KMS-11 (cell line): ENCODE measurements at regions not wholly inside any gene's neighbourhood (a gene's known extent, or its start where the extent isn't known, plus 50 kb on each side); places are given as distances from the start of the nearest gene placed in this dataset.
"Not testable (repeated sequence)": the region's sequence is repeated elsewhere in the genome, so short reads cannot be mapped to it uniquely, and the experiment has no call there.

Experiments used
- H2AFZ ChIP-seq: fragments of 200-600 bp; sonication (generic); 2 replicates; pipeline ENCODE4 v1.6.1; 2016; ENCODE audit warnings: antibody characterized with exemption, mixed run types, low read depth
- H3K27ac ChIP-seq: fragments of 200-600 bp; sonication (generic); 2 replicates; pipeline ENCODE4 v1.6.1; 2016; ENCODE audit warnings: mild to moderate bottlenecking, mixed run types
- H3K27me3 ChIP-seq: fragments of 200-600 bp; sonication (generic); 2 replicates; pipeline ENCODE4 v1.6.1; 2017; ENCODE audit warnings: mild to moderate bottlenecking, low read depth, mixed run types, moderate library complexity; ENCODE audit not compliant: insufficient read depth
- H3K36me3 ChIP-seq: fragments of 200-600 bp; sonication (generic); 2 replicates; pipeline ENCODE4 v1.6.1; 2017; ENCODE audit warnings: mild to moderate bottlenecking, mixed run types; ENCODE audit not compliant: insufficient read depth
- H3K4me1 ChIP-seq: fragments of 200-600 bp; sonication (generic); 2 replicates; pipeline ENCODE4 v1.6.1; 2016; ENCODE audit warnings: mild to moderate bottlenecking, low read depth, mixed run types; ENCODE audit not compliant: poor library complexity, severe bottlenecking
- H3K4me2 ChIP-seq: fragments of 200-600 bp; sonication (generic); 2 replicates; pipeline ENCODE4 v1.7.0; 2016; ENCODE audit warnings: mild to moderate bottlenecking, mixed run types
- H3K4me3 ChIP-seq: fragments of 200-600 bp; sonication (generic); IDR thresholded peaks from 2 replicates; pipeline ENCODE4 v1.6.1; 2017; ENCODE audit warnings: low read depth, low read length, mixed read lengths; ENCODE audit not compliant: insufficient read depth
- H3K79me2 ChIP-seq: fragments of 200-600 bp; sonication (generic); 2 replicates; pipeline ENCODE4 v1.6.1; 2016; ENCODE audit warnings: low read depth, mixed run types; ENCODE audit not compliant: insufficient read depth
- H3K9ac ChIP-seq: fragments of 200-600 bp; sonication (generic); 2 replicates; pipeline ENCODE4 v1.6.1; 2016; ENCODE audit warnings: mild to moderate bottlenecking, mixed run types
- H4K20me1 ChIP-seq: fragments of 200-600 bp; sonication (generic); 2 replicates; pipeline ENCODE4 v1.6.1; 2016; ENCODE audit warnings: mild to moderate bottlenecking, mixed run types; ENCODE audit not compliant: insufficient read depth
- CTCF ChIP-seq: fragments of 200-600 bp; sonication (generic); conservative IDR thresholded peaks from 2 replicates; pipeline ENCODE4 v1.6.1; 2017; ENCODE audit warnings: low read depth, mild to moderate bottlenecking, antibody characterized with exemption, low read length, moderate library complexity, mixed read lengths

- Histone ChIP-seq H3K4me2 (no peak overlapping the region), H2AFZ (no peak overlapping the region), H3K4me1 (peaks cover 11% of the 10 kb centered on the region), H4K20me1 (no peaks in the 10 kb centered on the region), H3K79me2 (no peaks in the 10 kb centered on the region), H3K27ac (no peak overlapping the region), H3K27me3 (no peaks in the 10 kb centered on the region), H3K9ac (no peak overlapping the region), H3K36me3 (no peaks in the 10 kb centered on the region), H3K4me3 (no peak overlapping the region)
- TF ChIP-seq CTCF = no peak
Measured at GRCh38 chr20:53725575-53725970, 131.9 kb upstream of the ZNF217 start.

- no peaks in the 10 kb centered on the region for H3K27me3 ChIP-seq
- H3K4me1 ChIP-seq = no peaks in the 10 kb centered on the region
- H4K20me1 ChIP-seq = no peaks in the 10 kb centered on the region
- H2AFZ ChIP-seq = no peak overlapping the region
- H3K9ac ChIP-seq = no peak overlapping the region
- H3K79me2 ChIP-seq = no peaks in the 10 kb centered on the region
- TF ChIP-seq CTCF = no peak
- H3K4me2 ChIP-seq = no peak overlapping the region
- H3K4me3 ChIP-seq = no peak overlapping the region
- H3K27ac ChIP-seq = no peak overlapping the region
- no peaks in the 10 kb centered on the region for H3K36me3 ChIP-seq
Measured at GRCh38 chr20:53723621-53724020, 130.0 kb upstream of the ZNF217 start.

GRCh38 chr20:53723045-53723444, 129.4 kb upstream of the ZNF217 start:
- no peak for TF ChIP-seq CTCF
- no peak overlapping the region for H3K27ac ChIP-seq

GRCh38 chr20:53722515-53723036, 128.9 kb upstream of the ZNF217 start:
- no peak overlapping the region for H3K4me3 ChIP-seq
- H3K36me3 ChIP-seq = no peaks in the 10 kb centered on the region
- H4K20me1 ChIP-seq = no peaks in the 10 kb centered on the region
- H3K79me2 ChIP-seq = no peaks in the 10 kb centered on the region
- TF ChIP-seq CTCF = no peak
- H3K27me3 ChIP-seq = no peaks in the 10 kb centered on the region
- H3K9ac ChIP-seq = no peak overlapping the region
- H3K4me2 ChIP-seq = no peak overlapping the region
- H3K27ac ChIP-seq = no peak overlapping the region
- no peaks in the 10 kb centered on the region for H3K4me1 ChIP-seq
- H2AFZ ChIP-seq = no peak overlapping the region

More at GRCh38 chr20:53723045-53723444, 129.4 kb upstream of the ZNF217 start:
- Histone ChIP-seq H3K36me3 (no peaks in the 10 kb centered on the region), H2AFZ (no peak overlapping the region), H3K4me2 (no peak overlapping the region), H3K4me1 (no peaks in the 10 kb centered on the region), H4K20me1 (no peaks in the 10 kb centered on the region), H3K79me2 (no peaks in the 10 kb centered on the region), H3K27me3 (no peaks in the 10 kb centered on the region), H3K9ac (no peak overlapping the region), H3K4me3 (no peak overlapping the region)

GRCh38 chr20:53721445-53721963, 127.9 kb upstream of the ZNF217 start:
- H3K4me2 ChIP-seq, H3K27ac ChIP-seq, H3K4me3 ChIP-seq: not testable (repeated sequence)

GRCh38 chr20:53719171-53719803, 125.6 kb upstream of the ZNF217 start:
- not testable (repeated sequence) for H3K4me1 ChIP-seq, H2AFZ ChIP-seq, H3K79me2 ChIP-seq, H3K27ac ChIP-seq, H3K36me3 ChIP-seq, H3K27me3 ChIP-seq, H3K9ac ChIP-seq, H4K20me1 ChIP-seq, H3K4me2 ChIP-seq, H3K4me3 ChIP-seq

More at GRCh38 chr20:53721445-53721963, 127.9 kb upstream of the ZNF217 start:
- not testable (repeated sequence) for H3K9ac ChIP-seq, H3K4me1 ChIP-seq, H2AFZ ChIP-seq, H4K20me1 ChIP-seq, H3K36me3 ChIP-seq, H3K79me2 ChIP-seq, H3K27me3 ChIP-seq
